ENCODE measurements at regions not wholly inside any gene's neighbourhood (a gene's known extent, or its start where the extent isn't known, plus 50 kb on each side); places are given as distances from the start of the nearest gene placed in this dataset.
A peak's percentile ranks its signal among the peaks of the same experiment; 100 is the strongest.
"Not testable (repeated sequence)": the region's sequence is repeated elsewhere in the genome, so short reads cannot be mapped to it uniquely, and the experiment has no call there.

DNA sequence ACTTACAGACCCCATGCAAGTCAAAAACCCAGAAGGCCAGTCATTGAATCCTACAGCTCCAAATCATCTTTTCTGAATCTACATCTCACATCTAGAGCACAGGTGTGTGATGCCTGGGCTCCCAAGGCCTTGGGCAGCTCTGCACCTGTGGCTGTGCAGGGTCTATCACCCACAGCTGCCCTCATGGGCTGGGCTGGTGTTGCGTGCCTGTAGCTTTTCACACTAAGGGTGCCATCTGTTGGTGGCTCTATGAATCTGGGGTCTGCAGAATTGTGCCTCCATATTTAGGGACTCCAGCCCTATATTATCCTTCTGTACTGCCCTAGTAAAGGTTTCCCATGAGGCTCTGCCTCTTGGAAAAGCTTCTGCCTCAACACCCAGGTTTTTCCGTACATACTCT lies 407.6 kb downstream of the TUBA3C start:
- in situ Hi-C loops (cut with HindIII; ENCODE audit: low pct_unique_long_range_greater_than_20kb, low sequenced_read_pairs), result not testable (repeated sequence)
- DNase-seq (ENCODE audit: low read depth, low spot score), result peak; percentile 50

DNA sequence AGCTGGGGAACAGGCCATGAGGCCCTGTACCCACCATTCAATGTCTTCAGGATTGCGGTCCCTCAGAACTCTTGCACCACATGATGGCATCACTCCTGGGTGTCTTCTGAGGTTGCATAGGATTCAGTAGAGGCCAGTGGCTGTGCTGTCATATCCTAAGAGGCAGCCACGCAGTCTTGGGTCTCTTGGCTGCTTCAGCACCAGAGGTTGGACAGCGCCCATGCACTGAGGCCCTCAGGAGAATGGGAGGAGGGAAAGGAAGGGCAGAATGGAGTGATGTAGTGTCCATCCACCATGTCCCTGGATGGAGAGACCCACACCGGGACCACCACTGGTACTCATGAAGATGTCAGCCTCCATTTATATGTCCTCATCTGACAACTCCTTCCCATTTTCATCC lies 439.9 kb downstream of the TUBA3C start:
- DNase-seq (ENCODE audit: low read depth, low spot score); in situ Hi-C loops (cut with HindIII; ENCODE audit: low pct_unique_long_range_greater_than_20kb, low sequenced_read_pairs): not testable (repeated sequence)

DNA sequence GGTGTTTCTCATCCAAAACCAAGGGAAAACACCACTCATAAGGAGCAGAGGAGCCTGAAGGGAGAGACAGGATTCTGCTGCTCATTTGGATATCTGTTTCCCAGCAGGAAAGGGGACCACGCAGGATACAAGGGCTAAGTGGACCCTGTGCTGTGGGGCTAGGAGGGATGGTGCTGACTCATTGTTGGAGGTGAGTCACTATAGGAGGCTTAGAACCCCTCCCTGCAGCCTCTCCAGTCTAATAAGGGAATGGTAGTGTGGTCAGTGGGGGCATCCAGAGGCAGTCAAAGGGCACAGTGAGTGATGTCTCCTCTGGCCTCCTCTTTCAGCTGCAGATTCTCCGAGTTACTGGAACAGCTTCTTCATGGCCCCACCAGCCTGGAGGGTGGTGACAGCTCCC lies 442.3 kb downstream of the TUBA3C start:
- in situ Hi-C loops (cut with HindIII; ENCODE audit: low pct_unique_long_range_greater_than_20kb, low sequenced_read_pairs), result no loop called here
- DNase-seq (ENCODE audit: low read depth, low spot score), result no peak

DNA sequence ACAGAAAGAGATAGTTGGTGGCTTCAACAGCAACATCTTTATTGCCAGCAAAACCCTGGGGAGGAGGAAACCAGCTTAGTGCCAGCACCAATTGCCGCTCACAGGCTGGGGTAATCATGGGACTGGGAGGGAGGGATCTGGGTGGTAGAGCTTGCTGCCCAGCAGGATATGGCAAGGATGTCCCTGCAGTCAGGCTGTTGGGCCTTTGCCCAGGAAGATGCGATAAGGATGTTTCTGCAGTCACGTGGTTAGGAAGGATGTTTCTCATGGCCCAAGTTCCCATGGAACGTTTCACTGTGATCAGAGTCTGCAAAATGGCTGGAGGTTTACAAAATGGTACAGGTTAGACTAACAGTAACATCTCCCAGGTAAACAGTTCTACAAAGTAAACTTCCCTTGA lies 443.5 kb downstream of the TUBA3C start:
- DNase-seq (ENCODE audit: low read depth, low spot score); in situ Hi-C loops (cut with HindIII; ENCODE audit: low pct_unique_long_range_greater_than_20kb, low sequenced_read_pairs): not testable (repeated sequence)

DNA sequence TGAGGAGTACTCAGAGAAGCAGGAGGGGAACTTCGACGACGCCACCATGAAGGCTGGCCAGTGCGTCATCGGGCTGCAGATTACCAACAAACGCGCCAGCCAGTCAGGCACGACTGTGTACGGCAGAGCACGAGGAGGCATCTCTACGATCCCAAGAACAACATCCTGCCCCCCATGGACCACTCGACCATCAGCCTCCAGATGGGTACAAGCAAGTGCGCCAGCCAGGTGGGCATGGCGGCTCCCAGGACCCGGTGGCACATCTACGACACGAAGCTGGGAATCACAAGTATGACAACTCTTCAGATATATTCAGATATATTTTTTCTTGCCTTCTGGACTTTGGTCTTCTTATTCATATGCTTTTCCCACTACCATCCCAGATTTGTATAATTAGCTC lies 454.5 kb downstream of the TUBA3C start:
- DNase-seq (ENCODE audit: low read depth, low spot score); in situ Hi-C loops (cut with HindIII; ENCODE audit: low pct_unique_long_range_greater_than_20kb, low sequenced_read_pairs): not testable (repeated sequence)

DNA sequence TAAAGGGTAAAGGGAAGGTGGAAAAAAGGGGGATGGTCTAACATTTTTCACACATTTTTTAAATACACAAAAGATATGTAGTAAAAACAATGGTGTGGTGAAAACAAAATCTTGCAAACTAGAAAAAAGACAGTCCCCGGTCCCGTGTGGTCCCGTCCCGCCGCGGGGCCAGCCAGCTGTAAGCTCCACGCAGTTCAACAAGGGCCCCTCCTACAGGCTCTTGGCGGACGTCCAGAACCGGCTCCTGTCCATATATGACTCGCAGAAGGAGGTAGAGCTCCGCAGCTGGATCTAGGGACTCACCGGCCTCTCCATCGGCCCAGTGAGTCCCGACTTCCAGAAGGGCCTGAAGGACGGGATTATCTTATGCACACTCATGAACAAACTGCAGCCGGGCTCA lies 455.1 kb downstream of the TUBA3C start:
- in situ Hi-C loops (cut with HindIII; ENCODE audit: low pct_unique_long_range_greater_than_20kb, low sequenced_read_pairs), result not testable (repeated sequence)

DNA sequence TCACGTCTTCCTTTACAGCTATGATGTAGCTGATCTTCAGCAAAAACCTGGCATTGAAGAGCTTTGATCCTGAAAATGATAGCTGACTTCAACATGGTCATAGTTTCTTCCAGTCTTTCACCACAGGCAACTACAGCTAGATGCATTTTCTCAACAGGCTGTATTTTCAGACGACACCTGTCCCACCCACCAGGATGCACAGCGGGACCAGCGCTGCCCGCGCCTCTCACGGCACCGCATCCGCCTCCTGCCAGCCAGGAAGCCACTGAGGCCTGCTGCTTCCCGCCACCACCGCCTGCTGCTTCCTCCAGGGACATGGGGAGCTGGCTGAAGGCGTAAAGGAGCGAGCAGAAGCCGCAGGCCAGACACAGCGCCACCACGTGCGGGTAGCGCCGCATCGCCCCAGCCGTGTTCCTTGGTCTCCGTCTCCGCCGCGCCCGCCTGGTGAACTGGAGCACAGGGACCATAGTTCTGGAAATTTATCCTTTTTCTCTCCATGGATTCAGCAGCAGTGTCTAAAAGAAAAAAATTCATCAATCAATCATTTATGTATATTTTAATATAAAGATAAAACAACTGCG lies 456.3 kb downstream of the TUBA3C start:
- DNase-seq (ENCODE audit: low read depth, low spot score); in situ Hi-C loops (cut with HindIII; ENCODE audit: low pct_unique_long_range_greater_than_20kb, low sequenced_read_pairs): not testable (repeated sequence)

More for the DNA sequence above, 455.1 kb downstream of the TUBA3C start:
- DNase-seq (ENCODE audit: low read depth, low spot score), result not testable (repeated sequence)

DNA sequence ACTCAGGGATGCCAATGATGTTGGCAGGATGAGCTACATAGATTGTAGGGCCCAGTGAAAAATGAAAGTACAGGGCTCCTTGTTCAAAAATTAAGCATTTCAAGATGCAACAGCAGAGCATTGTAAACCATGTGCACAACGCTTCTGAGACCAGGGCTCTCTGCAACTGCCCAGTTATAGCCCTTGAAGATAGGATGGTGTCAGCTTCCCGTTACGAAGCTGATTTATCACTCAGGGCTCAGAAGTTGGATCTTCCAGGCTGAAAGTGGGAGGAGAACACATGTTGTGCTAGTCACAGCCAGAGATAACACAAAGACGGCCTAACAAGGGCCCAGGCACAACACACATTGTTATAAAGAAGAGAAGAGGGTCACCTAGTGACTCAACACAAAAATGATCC lies 466.7 kb downstream of the TUBA3C start:
- in situ Hi-C loops (cut with HindIII; ENCODE audit: low pct_unique_long_range_greater_than_20kb, low sequenced_read_pairs), result no loop called here
- no peak for DNase-seq (ENCODE audit: low read depth, low spot score)

DNA sequence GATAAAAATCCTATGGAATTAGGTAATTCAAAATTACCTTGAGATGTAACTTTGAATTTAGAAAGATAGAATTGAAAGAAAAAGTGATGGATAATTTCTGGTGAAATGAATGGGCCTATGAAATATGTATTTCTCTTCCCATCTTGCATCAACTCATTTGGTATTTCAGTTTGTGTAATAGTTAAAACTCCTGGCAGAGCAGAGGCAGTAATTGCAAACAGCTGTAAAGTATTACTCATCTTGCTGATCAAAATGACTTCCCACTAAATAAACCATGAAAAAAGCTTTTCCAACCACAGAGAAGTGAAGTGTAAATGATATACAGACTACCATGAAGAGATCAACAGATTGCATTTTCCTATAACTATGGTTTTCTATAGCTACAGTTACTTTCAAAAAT lies 471.0 kb downstream of the TUBA3C start:
- in situ Hi-C loops (cut with HindIII; ENCODE audit: low pct_unique_long_range_greater_than_20kb, low sequenced_read_pairs); DNase-seq (ENCODE audit: low read depth, low spot score): not testable (repeated sequence)

DNA sequence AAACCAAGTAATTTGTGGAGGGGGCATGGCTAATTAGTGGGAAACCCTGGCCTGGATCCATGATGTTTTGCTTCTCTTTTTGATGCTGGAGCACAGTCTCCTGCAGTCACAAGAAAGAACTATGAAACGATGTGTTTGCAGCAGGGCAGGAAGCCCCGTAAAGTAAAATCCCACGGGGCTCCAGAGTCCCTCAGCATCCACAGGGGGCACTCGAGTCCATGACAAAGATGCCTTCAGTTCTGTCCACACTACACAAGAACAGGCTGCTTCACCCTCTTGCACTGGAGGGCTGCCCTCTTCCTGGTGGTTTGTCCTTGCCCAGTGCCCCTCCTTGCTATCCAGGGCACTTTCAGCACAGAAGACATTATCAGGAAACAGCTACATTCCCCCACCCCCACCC lies 475.1 kb downstream of the TUBA3C start:
- DNase-seq (ENCODE audit: low read depth, low spot score), result peak; percentile 43
- in situ Hi-C loops (cut with HindIII; ENCODE audit: low pct_unique_long_range_greater_than_20kb, low sequenced_read_pairs), result not testable (repeated sequence)

DNA sequence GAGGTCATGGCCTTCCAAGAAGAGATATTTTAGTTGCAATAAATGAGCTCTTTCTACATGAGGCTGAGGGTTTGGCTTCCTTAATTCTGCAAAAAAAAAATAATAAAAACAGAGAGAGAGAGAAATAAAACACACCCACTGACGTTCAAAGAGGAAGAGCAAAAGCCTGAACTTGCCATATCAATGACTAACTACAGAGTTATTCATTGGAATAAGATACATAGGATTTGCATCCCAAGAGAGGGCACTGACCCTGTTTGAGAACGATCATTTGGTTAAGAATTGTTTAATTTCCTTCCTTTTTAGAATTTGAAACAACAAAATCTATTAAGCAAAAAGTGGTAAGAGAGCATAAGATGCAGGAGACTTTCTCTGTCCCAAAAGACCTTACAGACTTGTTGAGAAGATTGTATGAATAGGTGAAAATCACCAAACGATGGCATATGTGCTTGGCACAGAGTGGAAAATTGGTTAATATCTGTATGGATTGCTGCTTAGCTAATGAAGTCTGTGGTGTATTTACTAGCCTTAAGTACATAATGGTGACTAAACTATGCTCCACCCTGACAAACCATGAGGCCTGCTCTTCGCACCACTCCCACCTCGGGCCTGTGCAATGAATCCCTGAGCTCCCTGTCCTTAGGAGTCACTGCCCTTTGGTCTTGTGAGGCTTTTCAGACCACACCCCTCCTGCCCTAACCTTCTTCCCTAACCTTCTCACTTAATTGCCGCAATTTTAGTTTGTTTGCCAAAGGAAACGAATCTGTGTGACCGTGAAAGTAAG lies 479.0 kb downstream of the TUBA3C start:
- DNase-seq (ENCODE audit: low read depth, low spot score); in situ Hi-C loops (cut with HindIII; ENCODE audit: low pct_unique_long_range_greater_than_20kb, low sequenced_read_pairs): not testable (repeated sequence)

DNA sequence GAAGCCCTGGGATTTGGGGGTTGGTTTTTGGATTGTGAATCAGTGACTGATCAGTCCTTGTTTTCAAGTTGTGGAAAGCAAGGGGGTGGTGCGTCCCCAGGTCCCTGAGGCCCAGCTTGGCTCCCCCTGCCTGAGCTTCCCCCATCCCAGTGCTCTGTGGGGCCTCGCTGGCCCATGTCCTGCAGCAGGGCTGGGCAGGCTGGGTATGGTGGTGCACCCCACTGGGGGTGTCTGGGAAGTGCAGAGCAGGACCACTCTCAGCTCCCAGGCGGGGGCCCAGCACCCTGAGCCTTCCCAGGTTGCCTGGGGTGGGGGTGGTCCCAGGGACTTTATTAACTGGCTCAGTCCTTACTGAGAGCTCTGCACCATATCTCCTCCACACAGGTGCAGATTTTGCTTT lies 483.3 kb downstream of the TUBA3C start:
- in situ Hi-C loops (cut with HindIII; ENCODE audit: low pct_unique_long_range_greater_than_20kb, low sequenced_read_pairs); DNase-seq (ENCODE audit: low read depth, low spot score): not testable (repeated sequence)

DNA sequence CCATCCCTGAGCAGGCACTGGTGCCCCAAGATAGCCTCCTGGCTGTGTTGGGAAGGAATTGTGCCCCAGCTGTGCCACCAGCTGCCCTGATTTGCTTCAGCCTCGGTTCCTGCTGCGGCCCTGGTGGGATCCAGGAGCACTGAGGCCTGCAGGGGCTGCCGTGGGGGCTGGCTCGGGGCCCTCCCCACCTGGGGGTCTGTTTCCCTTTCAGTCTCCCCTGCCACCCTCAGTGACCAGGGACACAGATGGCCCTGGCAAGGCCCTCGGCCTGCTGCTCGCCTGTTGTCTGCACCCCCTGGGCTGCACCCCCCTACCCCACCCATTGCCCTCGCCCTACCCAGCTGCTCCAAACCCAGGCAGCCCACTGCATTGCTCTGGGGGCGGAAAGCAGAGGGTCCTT lies 483.8 kb downstream of the TUBA3C start:
- in situ Hi-C loops (cut with HindIII; ENCODE audit: low pct_unique_long_range_greater_than_20kb, low sequenced_read_pairs); DNase-seq (ENCODE audit: low read depth, low spot score): not testable (repeated sequence)

DNA sequence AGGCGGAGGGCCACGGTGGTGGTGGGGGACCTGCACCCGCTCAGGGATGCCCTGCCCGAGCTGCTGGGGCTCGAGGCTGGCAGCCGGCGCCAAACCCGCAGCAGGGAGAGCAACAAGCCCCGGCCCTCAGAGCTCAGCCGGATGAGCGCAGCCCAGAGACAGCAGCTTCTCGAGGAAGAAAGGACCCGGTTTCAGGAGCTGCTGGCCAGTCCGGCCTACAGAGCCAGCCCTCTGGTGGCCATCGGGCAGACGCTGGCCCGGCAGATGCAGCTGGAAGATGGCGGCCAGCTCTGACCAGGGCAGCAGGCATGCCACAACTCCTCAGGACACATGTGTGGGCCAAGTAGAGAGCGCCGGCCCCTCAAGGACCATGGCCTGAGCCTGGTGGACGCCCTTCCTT lies 484.4 kb downstream of the TUBA3C start:
- DNase-seq (ENCODE audit: low read depth, low spot score); in situ Hi-C loops (cut with HindIII; ENCODE audit: low pct_unique_long_range_greater_than_20kb, low sequenced_read_pairs): not testable (repeated sequence)

DNA sequence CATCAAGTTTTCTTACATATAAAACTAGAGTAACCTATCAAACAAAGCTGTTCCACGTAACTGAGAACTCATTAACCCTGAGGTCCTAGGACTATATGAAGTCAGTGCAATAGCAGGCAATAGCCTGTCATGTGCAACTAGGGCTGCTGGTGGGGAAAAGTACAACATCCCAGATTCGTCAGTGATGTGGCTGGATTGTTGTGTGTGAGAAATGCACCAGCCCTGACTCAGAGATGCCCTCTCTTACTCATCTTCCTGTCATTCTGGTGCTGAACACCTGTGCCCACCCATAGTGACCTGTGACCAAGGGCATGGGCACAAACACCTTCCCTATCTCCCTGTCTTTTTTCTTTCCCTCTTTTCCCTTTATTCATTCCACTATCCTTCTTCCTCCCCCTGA lies 504.2 kb downstream of the TUBA3C start:
- DNase-seq (ENCODE audit: low read depth, low spot score); in situ Hi-C loops (cut with HindIII; ENCODE audit: low pct_unique_long_range_greater_than_20kb, low sequenced_read_pairs): not testable (repeated sequence)

DNA sequence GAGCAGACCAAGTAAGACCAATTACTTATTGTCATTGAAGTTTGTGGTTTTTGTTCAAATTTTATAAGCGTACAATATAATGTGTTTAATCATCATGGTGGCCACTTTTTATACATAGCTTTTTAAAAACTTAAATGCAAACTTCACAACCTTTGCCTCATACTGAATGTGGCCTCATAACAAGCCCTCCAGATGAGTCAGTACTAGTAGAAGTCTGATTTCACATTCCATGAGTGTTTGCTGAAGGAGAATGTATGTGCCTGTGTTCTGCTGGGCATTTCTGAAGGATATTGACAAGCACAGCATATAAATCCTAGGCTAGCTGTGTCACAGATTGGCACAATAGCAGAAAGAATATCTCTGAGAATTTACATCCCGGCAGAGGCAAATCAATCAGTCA lies 506.4 kb downstream of the TUBA3C start:
- in situ Hi-C loops (cut with HindIII; ENCODE audit: low pct_unique_long_range_greater_than_20kb, low sequenced_read_pairs); DNase-seq (ENCODE audit: low read depth, low spot score): not testable (repeated sequence)

DNA sequence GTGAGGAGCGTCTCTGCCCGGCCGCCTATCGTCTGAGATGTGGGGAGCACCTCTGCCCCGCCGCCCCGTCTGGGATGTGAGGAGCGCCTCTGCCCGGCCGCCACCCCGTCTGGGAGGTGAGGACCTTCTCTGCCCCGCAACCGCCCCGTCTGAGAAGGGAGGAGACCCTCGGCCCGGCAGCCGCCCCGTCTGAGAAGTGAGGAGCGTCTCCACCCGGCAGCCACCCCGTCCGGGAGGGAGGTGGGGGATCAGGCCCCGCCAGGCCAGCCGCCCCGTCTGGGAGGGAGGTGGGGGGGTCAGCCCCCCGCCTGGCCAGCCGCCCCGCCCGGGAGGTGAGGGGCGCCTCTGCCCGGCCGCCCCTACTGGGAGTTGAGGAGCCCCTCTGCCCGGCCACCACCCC lies 507.8 kb downstream of the TUBA3C start:
- in situ Hi-C loops (cut with HindIII; ENCODE audit: low pct_unique_long_range_greater_than_20kb, low sequenced_read_pairs); DNase-seq (ENCODE audit: low read depth, low spot score): not testable (repeated sequence)

DNA sequence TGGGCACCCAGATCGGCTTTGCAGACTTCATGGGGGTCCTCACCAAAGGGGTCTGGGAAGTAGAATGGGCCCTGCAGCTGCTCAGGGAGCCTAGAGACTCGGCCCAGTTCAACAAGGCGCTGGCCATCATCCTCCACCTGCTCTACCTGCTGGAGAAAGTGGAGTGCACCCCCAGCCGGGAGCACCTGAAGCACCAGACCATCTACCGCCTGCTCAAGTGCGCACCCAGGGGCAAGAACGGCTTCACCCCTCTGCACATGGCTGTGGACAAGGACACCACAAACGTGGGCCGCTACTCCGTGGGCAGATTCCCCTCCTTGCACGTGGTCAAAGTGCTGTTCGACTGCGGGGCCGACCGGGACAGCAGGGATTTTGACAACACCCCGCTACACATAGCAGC lies 515.0 kb downstream of the TUBA3C start:
- in situ Hi-C loops (cut with HindIII; ENCODE audit: low pct_unique_long_range_greater_than_20kb, low sequenced_read_pairs); DNase-seq (ENCODE audit: low read depth, low spot score): not testable (repeated sequence)

DNA sequence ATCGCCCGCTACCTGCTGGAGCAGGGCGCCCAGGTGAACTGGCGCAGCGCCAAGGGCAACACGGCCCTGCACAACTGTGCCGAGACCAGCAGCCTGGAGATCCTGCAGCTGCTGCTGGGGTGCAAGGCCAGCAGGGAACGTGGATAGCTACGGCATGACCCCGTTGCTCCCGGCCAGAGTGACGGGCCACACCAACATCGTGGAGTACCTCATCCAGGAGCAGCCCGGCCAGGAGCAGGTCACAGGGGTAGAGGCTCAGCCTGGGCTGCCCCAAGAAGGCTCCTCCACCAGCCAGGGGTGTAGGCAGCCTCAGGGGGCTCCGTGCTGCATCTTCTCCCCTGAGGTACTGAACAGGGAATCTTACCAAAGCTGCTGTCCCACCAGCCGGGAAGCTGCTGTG lies 515.9 kb downstream of the TUBA3C start:
- in situ Hi-C loops (cut with HindIII; ENCODE audit: low pct_unique_long_range_greater_than_20kb, low sequenced_read_pairs); DNase-seq (ENCODE audit: low read depth, low spot score): not testable (repeated sequence)
